Dendritic cell treated with granulocyte-macrophage colony-stimulating factor and Interleukin-4, amounts not matched to agents 40 ng/mL and 50 ng/mL, for 4 days (primary cell): ENCODE measurements at regions not wholly inside any gene's neighbourhood (a gene's known extent, or its start where the extent isn't known, plus 50 kb on each side); places are given as distances from the start of the nearest gene placed in this dataset.

Experiments used
- H3K27ac Mint-ChIP-seq: one replicate; pipeline ENCODE4 v1.8.0; 2022; ENCODE audit warnings: mild to moderate bottlenecking, mixed read lengths
- H3K27me3 Mint-ChIP-seq: one replicate; pipeline ENCODE4 v1.8.0; 2022; ENCODE audit warnings: mild to moderate bottlenecking, mixed read lengths
- H3K36me3 Mint-ChIP-seq: one replicate; pipeline ENCODE4 v1.8.0; 2022; ENCODE audit warnings: low read depth, mixed read lengths
- H3K4me1 Mint-ChIP-seq: one replicate; pipeline ENCODE4 v1.8.0; 2022; ENCODE audit warnings: low read depth, mixed read lengths
- H3K4me3 Mint-ChIP-seq: one replicate; pipeline ENCODE4 v1.8.0; 2022; ENCODE audit warnings: mild to moderate bottlenecking, moderate library complexity, mixed read lengths
- H3K9me3 Mint-ChIP-seq: one replicate; pipeline ENCODE4 v1.8.0; 2022; ENCODE audit warnings: mixed read lengths
- intact Hi-C: fragments of 100-400 bp; cut with micrococcal nuclease; formaldehyde crosslinking; loops from one replicate; pipeline ENCODE4 v1.15.0; 2022

DNA sequence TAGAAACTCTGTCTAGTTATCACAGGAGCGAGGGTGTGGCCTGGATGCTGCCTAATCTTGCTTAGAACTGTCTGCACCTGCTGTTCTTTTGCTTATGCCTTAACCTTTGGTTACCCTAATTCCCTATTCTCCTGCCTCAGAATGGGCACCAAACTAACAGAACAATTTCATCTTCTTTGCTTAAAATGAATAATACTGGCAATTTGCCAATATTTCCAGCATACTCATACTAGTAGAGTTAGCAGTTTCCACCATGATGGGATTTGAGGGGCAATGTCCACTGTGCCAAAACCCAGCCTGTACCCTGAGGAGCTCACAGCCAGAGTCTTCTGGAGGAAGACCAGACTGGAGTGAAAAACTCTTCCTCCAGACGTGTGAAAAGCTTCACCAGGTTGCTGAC lies 136.4 kb downstream of the RPS29 start:
- intact Hi-C loops = no loop called here
- Mint-ChIP-seq H3K36me3 (no peaks in the 10 kb centered on the region), H3K27ac (no peak overlapping the region), H3K4me3 (no peak overlapping the region), H3K27me3 (no peaks in the 10 kb centered on the region), H3K4me1 (no peaks in the 10 kb centered on the region), H3K9me3 (peaks cover 10% of the 10 kb centered on the region)

- H3K4me1 Mint-ChIP-seq = no peaks in the 10 kb centered on the region
- H3K27me3 Mint-ChIP-seq = no peaks in the 10 kb centered on the region
- H3K4me3 Mint-ChIP-seq = no peak overlapping the region
- intact Hi-C loops = no loop called here
- H3K27ac Mint-ChIP-seq = no peak overlapping the region
- no peaks in the 10 kb centered on the region for H3K36me3 Mint-ChIP-seq
- peaks cover 10% of the 10 kb centered on the region for H3K9me3 Mint-ChIP-seq
Measured at GRCh38 chr14:49447540-49448107, 138.6 kb downstream of the RPS29 start.

GRCh38 chr14:49446801-49447200 lies 139.4 kb downstream of the RPS29 start:
- H3K36me3 Mint-ChIP-seq = no peaks in the 10 kb centered on the region
- no peak overlapping the region for H3K27ac Mint-ChIP-seq
- H3K9me3 Mint-ChIP-seq = peaks cover 10% of the 10 kb centered on the region
- H3K4me3 Mint-ChIP-seq = no peak overlapping the region
- no peaks in the 10 kb centered on the region for H3K4me1 Mint-ChIP-seq
- intact Hi-C loops = no loop called here
- H3K27me3 Mint-ChIP-seq = peaks cover under 1% of the 10 kb centered on the region

- intact Hi-C loops = no loop called here
- H3K27ac Mint-ChIP-seq = no peak overlapping the region
- H3K4me1 Mint-ChIP-seq = no peaks in the 10 kb centered on the region
- no peak overlapping the region for H3K4me3 Mint-ChIP-seq
- H3K36me3 Mint-ChIP-seq = no peaks in the 10 kb centered on the region
- peaks cover 3% of the 10 kb centered on the region for H3K27me3 Mint-ChIP-seq
- H3K9me3 Mint-ChIP-seq = peaks cover 14% of the 10 kb centered on the region
Measured at GRCh38 chr14:49438256-49438770, 147.9 kb downstream of the RPS29 start.

DNA sequence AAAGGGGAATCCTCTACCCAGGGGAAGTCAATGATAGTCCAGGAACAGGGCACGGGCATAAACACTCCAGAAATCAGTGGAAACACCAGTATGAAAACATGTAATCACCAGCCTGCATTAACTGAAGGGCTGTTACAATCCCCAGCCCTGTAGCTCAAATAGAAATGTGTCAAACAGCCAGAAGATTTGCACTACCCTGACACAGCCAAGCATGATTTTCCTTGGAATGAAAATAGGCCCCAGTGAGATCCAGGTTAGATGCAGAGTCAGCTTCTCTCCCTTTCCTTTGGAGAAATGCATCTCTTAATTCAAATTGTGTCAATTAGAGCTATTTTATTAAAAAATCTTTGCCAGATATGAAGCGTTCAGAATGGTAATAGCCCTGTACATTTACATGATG lies 158.1 kb downstream of the RPS29 start:
- Mint-ChIP-seq H3K27me3 (no peaks in the 10 kb centered on the region), H3K36me3 (no peaks in the 10 kb centered on the region), H3K4me1 (no peaks in the 10 kb centered on the region), H3K27ac (no peak overlapping the region), H3K9me3 (peaks cover 26% of the 10 kb centered on the region), H3K4me3 (no peak overlapping the region)
- intact Hi-C loops = no loop called here

GRCh38 chr14:49427117-49427516 lies 159.1 kb downstream of the RPS29 start:
- H3K4me1 Mint-ChIP-seq = no peaks in the 10 kb centered on the region
- no peak overlapping the region for H3K27ac Mint-ChIP-seq
- no peaks in the 10 kb centered on the region for H3K27me3 Mint-ChIP-seq
- H3K9me3 Mint-ChIP-seq = peaks cover 17% of the 10 kb centered on the region
- no peaks in the 10 kb centered on the region for H3K36me3 Mint-ChIP-seq
- intact Hi-C loops = no loop called here
- H3K4me3 Mint-ChIP-seq = no peak overlapping the region

DNA sequence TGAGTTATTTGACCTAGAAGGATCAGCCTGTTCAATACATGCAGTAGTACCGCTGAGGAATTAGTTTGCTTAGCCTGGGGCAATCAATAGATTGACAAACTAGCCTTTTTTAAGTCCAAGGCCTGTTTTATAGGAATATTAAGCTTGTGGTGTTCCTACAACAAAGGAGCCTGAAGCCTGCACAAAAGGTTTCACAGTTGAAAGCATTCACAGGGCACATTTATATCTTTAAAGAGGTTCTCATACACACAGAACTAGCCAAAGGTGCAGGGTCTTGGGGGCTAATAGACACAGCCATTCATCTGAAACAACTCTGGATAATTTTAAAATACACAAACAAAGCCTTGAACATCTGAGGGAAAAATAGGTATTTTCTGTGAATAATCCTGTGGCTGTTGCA lies 160.3 kb downstream of the RPS29 start:
- H3K4me3 Mint-ChIP-seq = no peak overlapping the region
- no peaks in the 10 kb centered on the region for H3K4me1 Mint-ChIP-seq
- no peaks in the 10 kb centered on the region for H3K36me3 Mint-ChIP-seq
- intact Hi-C loops = no loop called here
- H3K9me3 Mint-ChIP-seq = peaks cover 5% of the 10 kb centered on the region
- H3K27me3 Mint-ChIP-seq = no peaks in the 10 kb centered on the region
- H3K27ac Mint-ChIP-seq = no peak overlapping the region

DNA sequence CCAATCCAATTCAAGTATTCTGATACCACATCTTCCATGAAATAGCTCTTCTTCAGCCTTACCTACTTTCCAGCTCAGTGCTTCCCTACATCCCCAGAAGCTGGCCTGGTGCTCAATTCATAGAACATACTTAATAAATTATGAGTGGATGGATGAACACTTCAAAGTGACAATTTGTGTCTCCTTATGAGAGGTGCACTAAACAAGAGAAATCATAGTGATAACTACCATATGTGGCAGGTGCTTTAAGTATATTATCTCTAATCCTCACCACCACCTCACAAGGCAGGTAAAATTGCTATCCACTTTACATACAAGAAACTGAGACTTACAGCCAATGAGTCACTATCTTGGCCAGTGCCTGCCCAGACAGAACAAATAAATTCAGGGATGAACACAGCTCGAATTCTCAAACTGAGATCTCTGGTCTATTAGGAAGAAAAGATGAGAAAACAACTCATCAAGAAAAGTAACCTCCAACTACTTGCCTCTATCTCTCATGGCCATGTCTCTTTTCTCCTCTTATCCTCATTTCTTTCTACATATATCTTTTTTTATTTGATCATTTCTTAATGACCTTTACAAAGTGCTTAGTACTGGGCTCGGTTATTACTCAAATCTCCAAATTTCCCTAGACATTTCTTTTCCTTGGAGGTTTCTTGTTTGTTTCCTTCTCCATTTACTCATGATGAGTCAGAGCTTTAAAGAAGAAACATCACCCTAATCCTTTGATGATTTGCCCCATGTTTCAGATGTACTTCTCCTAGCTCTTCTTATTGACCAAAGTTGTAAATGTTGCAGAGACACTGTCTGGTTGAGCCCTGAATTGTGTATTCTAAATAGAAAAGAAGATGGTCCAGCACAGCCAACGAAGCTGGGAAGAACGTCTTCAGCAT lies 161.5 kb downstream of the RPS29 start:
- H3K36me3 Mint-ChIP-seq = no peaks in the 10 kb centered on the region
- peaks cover 2% of the 10 kb centered on the region for H3K27me3 Mint-ChIP-seq
- H3K4me3 Mint-ChIP-seq = no peak overlapping the region
- no peaks in the 10 kb centered on the region for H3K4me1 Mint-ChIP-seq
- H3K27ac Mint-ChIP-seq = no peak overlapping the region
- intact Hi-C loops = no loop called here
- no peaks in the 10 kb centered on the region for H3K9me3 Mint-ChIP-seq

DNA sequence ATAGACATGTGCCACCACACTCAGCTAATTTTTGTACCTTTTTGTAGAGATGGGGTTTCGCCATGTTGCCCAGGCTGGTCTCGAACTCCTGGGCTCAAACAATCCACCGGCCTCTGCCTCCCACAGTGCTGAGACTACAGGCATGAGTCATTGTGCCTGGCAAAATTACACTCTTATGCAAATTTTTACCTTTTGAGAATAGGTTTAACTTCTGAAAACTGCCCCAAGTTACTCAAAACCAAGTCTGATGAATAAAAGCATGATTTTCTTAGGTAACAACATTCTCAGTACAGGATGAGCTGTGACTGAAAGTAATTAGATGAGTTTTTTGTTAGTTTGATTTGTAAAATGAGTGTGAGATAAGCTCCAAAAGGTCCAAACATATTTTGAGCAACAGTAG lies 166.0 kb downstream of the RPS29 start:
- no peaks in the 10 kb centered on the region for H3K36me3 Mint-ChIP-seq
- H3K9me3 Mint-ChIP-seq = no peaks in the 10 kb centered on the region
- no peaks in the 10 kb centered on the region for H3K4me1 Mint-ChIP-seq
- H3K27ac Mint-ChIP-seq = no peak overlapping the region
- peaks cover 2% of the 10 kb centered on the region for H3K27me3 Mint-ChIP-seq
- H3K4me3 Mint-ChIP-seq = no peak overlapping the region
- intact Hi-C loops = no loop called here

DNA sequence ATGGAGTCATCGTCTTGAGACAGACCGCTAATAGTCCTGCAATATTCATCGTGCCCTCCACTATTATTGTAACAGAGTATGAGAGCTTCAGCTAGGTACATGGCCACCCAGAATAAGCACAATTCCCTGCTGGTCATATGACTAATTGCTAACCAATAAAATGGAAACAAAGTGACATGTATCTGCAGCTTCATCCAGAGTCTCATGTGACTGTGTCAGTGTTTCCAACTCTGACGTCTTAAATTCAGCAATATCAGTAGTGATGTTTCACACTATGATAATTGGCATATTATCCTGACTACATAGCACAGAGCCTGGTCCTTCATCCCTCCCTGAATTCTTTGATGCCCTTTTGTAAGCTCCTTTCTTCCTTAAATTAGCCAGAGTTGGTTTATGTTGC lies 167.4 kb downstream of the RPS29 start:
- H3K27me3 Mint-ChIP-seq = peaks cover 2% of the 10 kb centered on the region
- no peaks in the 10 kb centered on the region for H3K4me1 Mint-ChIP-seq
- no peak overlapping the region for H3K4me3 Mint-ChIP-seq
- no peak overlapping the region for H3K27ac Mint-ChIP-seq
- H3K36me3 Mint-ChIP-seq = no peaks in the 10 kb centered on the region
- no peaks in the 10 kb centered on the region for H3K9me3 Mint-ChIP-seq
- intact Hi-C loops = no loop called here

GRCh38 chr14:49417790-49418189 lies 168.4 kb downstream of the RPS29 start:
- H3K27me3 Mint-ChIP-seq = peaks cover 2% of the 10 kb centered on the region
- no peaks in the 10 kb centered on the region for H3K4me1 Mint-ChIP-seq
- H3K9me3 Mint-ChIP-seq = no peaks in the 10 kb centered on the region
- H3K4me3 Mint-ChIP-seq = no peak overlapping the region
- H3K27ac Mint-ChIP-seq = no peak overlapping the region
- intact Hi-C loops = no loop called here
- H3K36me3 Mint-ChIP-seq = no peaks in the 10 kb centered on the region

GRCh38 chr14:49408187-49408933 lies 177.8 kb downstream of the RPS29 start:
- intact Hi-C loops = no loop called here
- Mint-ChIP-seq H3K9me3 (no peaks in the 10 kb centered on the region), H3K36me3 (no peaks in the 10 kb centered on the region), H3K27ac (no peak overlapping the region), H3K27me3 (no peaks in the 10 kb centered on the region), H3K4me3 (no peak overlapping the region), H3K4me1 (no peaks in the 10 kb centered on the region)

- intact Hi-C loops = no loop called here
- Mint-ChIP-seq H3K4me3 (no peak overlapping the region), H3K9me3 (no peaks in the 10 kb centered on the region), H3K27ac (no peak overlapping the region), H3K4me1 (no peaks in the 10 kb centered on the region), H3K36me3 (no peaks in the 10 kb centered on the region), H3K27me3 (no peaks in the 10 kb centered on the region)
Measured at GRCh38 chr14:49405291-49405690, 180.9 kb downstream of the RPS29 start.

DNA sequence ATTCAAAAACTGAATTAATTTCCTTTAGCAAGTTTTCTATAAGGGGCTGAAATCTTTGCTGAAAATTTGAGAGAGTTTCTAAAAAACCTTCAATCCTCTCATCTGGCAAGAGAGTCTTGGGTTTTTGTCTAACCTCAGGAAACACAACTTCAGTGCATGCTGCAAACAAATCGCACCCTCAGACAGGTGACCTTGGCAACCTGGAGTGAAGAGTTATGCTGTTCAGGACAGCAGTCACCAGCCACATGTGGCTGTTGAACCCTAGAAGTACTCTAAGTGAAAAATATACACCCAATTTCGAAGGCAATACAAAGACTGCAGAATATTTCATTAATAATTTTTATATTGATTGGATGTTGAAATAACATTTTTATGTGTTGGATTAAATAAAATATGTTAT lies 184.8 kb downstream of the RPS29 start:
- intact Hi-C loops = no loop called here
- Mint-ChIP-seq H3K4me3 (no peak overlapping the region), H3K9me3 (no peaks in the 10 kb centered on the region), H3K27ac (no peak overlapping the region), H3K27me3 (no peaks in the 10 kb centered on the region), H3K4me1 (no peaks in the 10 kb centered on the region), H3K36me3 (no peaks in the 10 kb centered on the region)
